Right hindlimb (tissue), 1 donor: ENCODE measurements at regions not wholly inside any gene's neighbourhood (a gene's known extent, or its start where the extent isn't known, plus 50 kb on each side); places are given as distances from the start of the nearest gene placed in this dataset.
"Not testable (repeated sequence)": the region's sequence is repeated elsewhere in the genome, so short reads cannot be mapped to it uniquely, and the experiment has no call there.

Source experiments
- DNase-seq: peaks from one replicate; pipeline ENCODE4 v3.0.0-alpha.2; 2018

DNA sequence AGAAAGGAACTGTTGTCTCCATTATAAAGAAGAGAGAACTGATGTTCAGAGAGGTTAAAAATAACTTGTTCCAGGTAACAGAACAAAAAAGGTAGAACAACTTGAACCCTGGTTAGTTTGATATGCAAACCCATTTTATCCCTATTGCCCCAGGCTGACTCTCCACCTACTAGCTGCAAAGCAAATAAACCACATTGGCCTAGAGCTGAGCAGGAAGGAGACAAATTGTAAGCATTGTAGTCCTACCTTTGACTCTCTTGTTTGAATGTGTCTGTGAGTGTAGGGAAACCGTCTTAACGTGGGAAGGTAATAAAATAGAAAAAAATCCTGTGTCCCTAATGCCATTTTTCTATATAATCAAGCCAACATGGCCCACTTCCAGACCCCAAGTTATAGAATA, 126.4 kb downstream of the CCER1 start:
- no peak for DNase-seq

DNA sequence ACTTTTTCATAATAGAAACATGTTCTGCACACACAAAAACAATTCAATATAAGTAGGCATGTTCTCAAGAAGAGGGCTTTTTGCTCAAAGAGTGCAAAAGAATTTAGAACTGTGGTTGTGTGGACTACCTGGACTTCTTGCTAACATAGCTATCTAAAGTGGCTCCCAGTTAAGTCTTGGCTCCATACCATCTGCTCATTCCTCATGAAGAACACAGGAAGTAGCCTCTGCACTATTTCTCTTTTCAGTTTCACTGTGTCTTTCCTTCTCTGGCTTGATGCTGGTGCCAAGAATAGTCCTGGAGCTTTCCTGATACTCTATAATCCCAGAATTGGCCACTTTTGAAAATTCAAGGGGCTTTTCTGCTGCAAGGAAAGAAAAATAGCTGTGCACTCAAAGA, 127.4 kb downstream of the CCER1 start:
- no peak for DNase-seq

DNA sequence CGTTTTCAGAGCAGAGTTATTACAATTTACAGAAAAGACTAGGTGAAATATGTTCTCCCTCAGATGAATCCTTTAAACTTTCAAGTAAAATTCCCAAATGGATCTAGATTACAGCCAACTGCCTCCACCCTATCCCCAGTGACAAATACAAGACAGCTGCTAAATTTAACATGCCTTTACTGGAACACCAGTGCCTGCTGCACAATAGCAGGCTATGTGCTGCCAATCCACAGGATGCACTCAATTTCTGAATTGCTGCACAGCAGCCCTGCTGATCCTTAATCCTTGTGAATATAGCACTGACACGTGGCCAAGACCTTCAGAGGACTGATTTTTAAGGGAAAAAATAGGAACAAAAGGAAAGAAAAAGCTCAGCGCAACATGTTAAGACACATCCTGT, 128.9 kb downstream of the CCER1 start:
- DNase-seq, result peak; percentile 35

DNA sequence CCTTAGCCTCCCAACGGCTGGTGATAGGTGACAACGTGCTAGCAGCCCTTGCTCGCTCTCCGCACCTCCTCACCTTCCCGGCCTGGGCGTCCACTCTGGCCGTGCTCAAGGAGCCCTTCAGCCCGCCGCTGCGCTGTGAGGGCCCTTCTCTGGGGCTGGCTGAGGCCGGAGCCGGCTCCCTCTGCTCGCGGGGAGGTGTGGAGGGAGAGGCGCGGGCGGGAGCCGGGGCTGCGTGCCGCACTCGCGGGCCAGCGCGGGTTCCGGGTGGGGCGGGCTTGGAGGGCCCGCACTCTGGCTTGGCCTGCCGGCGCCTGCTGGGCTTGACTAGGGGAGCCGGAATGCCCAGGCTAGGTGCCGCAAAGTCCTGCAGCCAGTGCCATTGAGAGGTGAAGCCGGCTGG, 131.1 kb downstream of the CCER1 start:
- DNase-seq, result no peak

DNA sequence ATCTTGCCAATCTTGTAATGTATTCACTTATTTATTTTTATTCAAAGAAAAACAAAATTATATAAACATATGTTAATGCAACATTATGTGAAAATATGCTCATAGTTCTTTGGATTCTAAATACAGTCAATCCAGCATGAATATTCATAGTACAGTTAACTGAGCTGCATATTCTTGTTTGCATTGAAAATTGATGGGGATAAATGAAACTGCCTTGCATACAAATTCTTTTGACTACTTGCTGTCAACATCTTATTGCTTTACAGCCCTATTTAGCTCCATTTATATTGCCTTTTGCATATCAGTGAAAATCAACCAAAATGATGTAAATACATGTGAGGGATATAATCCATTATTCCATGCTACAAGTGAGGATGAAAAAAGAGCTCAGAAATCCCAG, 135.3 kb downstream of the CCER1 start:
- DNase-seq, result no peak

DNA sequence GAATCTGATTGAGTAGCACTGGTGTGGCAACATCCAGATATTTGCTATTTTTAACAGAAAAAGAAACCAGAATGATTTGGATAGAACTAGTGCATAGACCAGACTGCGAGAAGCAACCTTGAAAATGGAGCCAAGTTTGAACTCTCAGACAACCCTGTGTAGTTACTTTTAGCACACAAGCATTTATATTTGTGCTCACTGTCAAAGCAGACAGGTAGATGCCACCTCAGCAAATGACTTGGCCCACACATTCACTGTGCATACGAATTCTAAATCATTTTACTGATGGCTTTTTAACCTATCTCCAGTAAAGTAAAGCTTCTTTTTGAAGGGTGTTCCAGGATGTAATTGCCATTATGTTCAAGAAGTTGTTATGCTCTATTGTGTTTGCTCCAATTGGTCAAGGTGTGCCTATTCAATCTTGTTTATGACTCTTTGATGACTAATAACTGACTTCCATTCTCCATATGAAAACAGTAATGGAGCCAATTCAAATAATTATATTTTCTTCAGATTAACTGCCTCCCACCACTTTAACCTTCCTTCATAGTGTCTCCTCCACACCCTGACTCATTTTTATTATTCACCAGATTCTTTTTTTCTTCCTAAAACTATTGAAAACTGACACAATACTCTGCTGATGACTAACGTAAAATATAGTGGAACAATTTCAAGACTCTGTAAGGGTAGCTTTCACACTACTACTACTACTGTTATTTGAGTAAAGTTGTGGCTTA, 138.5 kb downstream of the CCER1 start:
- DNase-seq, result no peak

DNA sequence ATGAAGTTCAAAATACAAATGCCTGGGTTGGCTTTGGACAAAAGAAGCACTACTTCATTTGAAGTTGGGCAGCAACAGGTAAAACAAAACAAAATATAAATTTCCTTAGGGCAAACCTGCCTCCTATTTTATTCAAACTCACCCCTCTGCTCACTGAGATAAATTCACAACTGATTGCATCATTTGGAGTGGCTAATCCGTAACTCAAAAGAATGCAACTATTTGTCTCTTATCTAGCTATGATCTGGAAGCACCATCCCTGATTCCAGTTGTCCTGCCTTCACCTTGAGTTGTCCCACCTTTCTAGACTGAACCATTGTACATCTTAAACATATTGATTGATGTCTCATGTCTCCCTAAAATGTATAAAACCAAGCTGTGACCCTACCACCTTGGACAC, 145.0 kb downstream of the CCER1 start:
- no peak for DNase-seq

DNA sequence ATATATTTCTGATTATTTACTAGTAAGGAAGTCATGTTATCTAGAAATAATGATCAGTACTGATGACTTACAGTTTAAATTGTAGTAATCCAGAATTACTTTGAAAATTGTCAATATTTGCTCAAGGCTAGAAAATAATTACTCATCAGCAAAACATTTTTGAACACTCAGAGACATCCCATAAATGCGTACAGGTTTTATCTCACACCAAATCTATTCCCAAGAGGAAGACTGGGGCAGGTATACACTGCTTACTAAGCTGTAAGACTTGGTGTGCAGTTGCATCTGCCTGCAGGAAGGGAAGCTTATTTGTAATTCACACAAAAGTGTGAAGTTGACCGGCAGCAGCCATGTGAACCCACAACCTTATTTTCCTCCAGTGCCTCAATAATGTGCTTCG, 146.4 kb downstream of the CCER1 start:
- no peak for DNase-seq

DNA sequence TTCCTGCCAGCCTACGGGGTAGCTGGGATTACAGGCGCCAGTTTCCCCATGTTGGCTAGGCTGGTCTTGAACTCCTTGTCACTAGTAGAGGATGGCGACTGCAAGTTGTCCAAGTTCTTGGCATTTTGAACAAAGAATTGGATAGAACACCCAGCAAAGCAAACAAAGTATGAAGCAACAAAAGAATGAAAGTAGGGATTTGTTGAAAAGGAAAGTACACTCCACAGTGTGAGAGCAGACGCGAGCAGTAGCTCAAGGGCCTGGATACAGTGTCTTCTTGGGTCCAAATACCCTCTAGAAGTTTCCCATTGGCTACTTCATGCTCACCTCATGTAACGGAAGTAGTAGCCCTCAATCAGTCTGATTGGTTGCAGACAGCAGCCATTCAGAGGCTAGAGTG, 152.2 kb downstream of the CCER1 start:
- no peak for DNase-seq

DNA sequence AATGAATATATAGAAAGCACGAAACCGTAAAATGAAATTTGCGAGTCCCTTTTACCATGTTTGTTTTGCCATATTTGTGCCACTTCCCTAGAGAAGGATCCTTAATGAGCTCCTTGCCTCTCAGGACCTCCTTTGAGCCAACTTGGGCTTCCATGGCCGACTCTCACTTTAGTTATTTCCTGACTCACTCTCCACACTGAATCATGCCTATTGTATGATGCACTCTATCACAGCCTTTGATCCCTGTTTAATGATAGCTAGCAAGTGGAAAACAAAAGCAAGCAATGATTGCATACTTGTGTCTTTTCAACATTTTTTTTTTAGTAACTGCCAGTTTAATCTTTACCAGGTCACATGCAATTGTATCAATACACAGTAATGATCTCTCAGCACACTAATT, 153.2 kb downstream of the CCER1 start:
- DNase-seq, result no peak

DNA sequence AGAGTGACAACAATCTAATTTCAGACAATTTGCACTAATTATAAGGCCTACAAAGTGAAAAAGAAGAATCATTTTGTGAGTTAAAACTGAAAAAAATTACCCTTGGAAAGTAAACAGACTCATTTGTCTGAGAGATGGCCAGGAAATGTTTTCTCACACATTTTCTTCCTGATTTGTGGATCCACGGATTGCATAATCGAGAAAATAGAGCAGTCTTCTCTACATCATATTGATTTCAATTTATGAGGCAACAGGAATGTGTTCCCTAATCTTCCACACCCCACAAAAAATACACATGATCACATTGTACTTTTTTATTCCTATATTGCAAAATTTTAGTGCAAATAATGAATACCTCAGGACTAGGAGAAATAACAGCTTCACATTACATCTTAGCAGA, 160.8 kb downstream of the CCER1 start:
- no peak for DNase-seq

DNA sequence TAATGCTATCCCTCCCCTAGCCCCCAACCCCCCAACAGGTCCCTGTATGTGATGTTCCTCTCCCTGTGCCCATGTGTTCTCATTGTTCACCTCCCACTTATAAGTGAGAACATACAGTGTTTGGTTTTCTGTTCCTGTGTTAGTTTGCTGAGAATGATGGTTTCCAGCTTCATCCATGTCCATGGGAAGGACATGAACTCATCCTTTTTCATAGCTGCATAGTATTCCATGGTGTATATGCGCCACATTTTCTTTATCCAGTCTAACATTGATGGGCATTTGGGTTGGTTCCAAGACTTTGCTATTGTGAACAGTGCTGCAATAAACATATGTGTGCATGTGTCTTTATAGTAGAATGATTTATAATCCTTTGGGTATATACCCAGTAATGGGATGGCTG, 162.3 kb downstream of the CCER1 start:
- not testable (repeated sequence) for DNase-seq

DNA sequence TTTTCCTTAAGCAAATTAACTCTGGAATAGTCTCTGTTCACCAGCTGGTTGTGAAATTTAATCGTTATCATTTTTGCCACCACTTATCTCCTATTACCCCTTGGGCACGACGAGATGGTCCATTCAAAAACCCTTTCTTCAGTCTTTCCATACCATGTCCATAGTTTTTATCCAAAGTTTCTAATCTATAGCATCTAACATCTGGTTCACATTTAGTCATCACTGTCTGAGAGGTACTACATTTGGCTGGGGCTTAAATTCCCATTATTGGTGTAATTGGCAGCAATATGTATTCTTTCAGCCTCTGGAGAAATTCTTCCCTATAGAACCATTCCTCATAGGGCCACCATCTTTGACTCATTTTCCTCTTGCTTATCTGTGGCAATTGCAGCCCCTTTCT, 163.5 kb downstream of the CCER1 start:
- DNase-seq, result no peak

DNA sequence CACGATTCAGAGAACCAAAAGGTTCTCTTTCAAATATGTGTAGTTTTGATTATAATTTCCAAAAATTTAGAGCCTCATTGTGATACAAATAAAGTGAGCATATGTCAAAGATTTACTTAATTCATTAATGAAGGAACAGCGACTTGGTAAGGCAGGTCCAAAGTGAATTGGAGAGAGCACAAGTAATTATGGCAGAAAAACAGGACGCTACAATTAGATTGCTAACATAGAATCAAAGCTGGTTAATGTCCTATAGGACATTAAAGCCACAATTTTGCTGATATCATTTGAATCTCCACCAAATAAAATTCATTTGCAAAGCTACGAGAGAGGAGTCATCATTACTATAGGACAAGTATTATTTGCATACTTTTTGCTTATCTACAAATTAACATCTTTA, 164.2 kb downstream of the CCER1 start:
- DNase-seq, result no peak

DNA sequence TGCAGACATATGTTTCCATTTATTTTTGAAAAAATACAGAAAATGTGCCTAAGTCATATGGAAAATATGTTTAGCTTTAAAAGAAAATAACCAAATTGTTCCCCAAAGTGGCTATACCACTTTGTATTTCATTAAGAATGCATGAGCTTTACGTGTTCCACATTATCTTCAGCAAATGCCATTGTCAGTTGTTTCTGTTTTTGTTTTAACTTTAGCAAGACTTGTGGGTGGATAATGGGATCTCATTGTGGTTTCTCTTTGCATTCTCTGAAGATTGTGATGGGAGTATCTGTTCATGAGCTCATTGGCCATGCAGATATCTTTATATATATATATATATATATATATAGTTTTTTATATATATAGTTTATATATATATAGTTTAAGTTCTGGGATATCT, 181.5 kb downstream of the CCER1 start:
- no peak for DNase-seq

DNA sequence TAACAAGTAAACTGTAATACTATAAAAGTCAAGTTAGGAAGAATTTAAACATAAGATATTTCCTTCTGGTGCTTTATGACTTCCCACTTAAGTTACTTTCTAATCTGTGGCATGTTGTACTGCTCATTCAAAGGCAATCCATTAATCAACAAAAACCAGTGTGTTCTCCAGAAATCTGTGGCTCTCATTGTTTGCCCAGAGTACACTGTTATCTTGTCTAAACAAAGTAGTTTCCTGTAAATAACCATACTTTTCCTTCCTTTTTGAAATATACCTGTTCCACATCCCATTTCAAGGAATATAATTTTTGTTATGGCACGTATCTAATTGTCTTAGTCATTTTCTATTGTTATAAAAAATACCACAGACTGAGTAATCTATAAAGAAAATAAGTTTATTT, 184.1 kb downstream of the CCER1 start:
- no peak for DNase-seq

DNA sequence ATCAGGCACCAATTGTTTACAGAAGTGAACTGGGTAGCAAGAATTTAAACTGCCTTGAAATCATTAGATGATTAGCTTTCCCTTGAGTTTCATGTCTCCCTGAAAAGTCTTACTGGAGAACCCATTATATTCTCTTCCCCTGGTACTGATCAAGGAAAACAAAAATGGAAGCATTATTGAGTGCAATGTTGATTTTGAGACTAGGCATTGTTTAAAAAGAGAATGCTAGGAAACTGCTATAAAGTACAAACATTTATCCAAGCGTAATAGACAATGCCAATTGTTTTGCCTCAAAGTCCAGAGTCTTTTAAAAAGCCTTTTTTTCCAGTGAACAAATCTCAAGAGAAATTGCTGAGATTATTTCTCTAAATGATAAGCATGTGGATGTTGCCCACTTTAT, 197.0 kb downstream of the CCER1 start:
- DNase-seq, result no peak

DNA sequence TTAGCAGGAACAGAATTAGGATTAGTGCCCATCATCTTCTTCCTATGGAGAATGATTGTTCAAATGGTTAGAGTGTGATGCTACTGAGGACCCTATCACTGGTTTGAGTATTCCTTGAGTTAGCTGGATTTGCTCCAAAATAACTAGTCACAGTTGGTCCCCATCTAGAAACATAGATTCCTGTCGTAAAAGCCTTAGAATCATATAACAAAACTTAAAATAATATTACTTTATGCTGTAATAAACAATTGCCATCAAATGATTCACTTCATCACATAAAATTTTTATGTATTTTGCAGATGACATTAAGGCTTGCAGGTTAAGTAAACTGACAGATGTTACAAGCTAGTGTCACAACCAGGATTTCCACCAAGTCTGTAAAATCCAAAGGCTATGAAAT, 209.8 kb downstream of the CCER1 start:
- DNase-seq, result no peak

DNA sequence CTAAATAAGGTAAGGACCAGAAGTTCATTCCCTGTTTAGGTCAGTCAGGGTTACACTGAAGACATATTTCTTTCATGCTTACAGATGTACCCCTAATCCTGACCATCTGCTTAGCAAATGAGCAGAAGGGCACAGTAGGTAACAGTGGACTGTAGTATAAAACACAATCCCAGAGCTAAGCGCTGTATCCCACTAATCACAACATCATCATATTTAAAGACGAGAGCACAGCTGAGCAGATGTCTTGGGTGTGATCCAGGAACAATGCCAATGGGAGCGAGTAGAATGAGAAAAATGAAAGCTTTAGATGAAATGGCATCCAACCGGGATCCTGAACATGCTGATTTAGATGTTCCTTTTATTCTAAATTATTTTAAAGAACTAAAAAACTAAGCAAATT, 213.4 kb downstream of the CCER1 start:
- DNase-seq, result peak; percentile 25

DNA sequence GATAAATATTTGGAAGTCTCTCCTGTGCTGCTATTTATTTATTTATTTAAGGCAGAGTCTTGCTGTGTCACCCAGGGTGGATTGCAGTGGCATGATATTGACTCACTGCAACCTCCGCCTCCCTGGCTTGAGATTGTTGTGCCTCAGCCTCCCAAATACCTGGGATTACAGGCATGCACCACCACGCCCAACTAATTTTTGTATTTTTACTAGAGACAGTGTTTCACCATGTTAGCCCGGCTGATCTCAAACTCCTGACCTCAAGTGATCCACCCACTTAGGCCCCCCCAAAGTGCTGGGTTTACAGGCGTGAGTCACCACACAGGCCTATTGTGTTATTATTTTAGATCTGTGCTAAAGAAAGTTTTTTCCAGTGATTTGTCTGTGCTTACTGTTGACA, 225.2 kb downstream of the CCER1 start:
- DNase-seq, result no peak

DNA sequence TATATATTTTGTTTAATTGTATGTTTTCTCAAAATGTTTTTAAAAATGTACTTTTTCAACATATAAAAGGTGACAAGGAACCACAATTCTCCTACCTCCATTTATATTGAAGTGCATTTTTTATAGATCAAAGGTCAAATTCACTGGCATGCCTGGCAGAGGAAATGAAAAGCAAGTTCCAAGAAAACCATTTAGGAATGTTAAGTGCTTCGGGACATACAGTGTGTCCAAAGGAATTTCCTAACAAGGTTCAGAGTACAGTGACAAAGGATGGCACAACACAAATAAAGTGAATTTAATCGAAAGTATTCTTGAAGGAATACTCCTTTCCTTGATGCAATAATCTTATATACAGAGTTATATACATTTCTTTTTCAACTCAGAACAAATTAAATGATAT, 242.3 kb downstream of the CCER1 start:
- no peak for DNase-seq

DNA sequence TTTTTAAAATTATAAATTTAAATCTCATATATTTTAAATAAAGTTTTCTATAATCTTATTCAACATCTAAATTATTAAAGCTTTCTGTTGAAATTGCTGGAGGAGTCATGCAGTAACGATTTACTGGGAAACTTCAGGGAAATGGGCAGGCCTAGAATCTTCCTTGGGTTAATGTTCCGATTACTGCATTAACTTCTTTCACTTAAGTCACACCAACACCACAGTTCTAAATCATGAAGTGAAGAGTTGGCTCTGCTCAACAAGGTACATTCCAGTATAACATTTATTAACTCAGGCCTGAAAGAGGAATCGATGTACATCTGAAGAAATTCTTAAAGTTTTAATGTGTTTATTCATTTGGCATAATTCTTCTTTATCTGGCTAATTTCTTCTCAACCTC, 244.3 kb downstream of the CCER1 start:
- DNase-seq, result no peak

DNA sequence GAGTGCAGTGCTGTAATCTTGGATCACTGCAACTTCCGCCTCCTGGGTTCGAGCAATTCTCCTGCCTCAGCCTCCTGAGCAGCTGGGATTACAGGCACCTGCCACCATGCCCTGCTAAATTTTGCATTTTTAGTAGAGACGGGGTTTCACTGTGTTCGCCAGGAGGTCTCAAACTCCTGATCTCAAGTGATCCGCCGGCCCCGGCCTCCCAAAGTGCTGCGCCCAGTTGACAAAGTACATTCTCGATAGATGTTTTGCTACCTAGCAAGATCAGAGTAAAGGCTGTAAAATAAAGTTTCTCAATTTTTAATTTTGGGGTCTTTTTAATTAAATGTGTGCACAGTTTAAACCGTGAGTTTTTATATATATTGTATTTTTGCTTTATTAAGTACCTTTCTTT, 248.9 kb downstream of the CCER1 start:
- no peak for DNase-seq

DNA sequence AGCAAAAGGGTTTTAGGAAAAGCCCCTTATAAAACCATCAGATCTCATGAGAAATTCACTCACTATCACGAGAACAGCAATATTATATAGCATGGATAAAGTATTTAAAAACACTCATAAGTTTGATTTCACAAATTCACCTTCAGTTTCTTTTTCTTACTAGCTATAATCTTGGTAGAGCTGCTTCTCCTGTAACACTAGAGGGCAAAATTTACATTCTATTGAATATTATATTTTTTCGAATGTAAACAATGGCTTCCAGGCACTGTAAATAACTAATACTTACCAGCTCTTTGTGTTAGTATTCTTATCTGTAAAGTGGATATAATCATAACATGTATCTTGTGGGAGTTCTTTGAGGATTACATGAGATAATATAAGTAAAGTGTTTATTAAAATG, 259.6 kb downstream of the CCER1 start:
- no peak for DNase-seq

DNA sequence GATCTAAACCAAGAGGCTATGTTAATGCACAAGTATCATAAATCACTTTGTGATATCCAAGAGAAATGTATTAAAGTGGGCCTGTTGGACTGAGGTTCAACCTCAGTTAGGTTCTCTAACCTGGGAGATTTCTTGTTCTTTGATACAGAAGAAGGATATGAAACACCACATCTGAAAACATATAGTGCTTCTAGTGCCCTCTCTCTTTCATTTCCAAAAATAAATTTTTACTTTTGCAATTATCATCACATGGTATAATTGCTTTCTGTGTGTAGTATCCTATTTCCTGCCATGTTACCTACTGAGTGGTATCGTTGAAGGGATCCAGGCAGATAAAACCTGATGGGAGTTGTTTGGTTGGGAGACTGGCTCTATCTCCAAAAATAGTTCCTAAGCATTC, 264.9 kb downstream of the CCER1 start:
- DNase-seq, result no peak

DNA sequence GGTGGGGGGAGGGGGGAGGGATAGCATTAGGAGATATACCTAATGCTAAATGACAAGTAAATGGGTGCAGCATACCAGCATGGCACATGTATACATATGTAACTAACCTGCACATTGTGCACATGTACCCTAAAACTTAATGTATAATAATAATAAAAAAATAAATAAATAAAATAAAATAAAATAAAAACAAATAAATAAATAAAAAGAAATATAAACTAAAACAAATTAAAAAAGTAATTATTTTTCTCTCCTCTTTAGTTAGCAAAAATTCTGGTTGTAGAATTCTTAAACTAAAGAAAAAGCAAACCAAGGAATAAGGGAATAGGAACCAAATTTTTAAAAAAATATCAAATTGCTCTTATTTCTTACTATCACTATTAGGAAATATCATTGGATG, 267.3 kb downstream of the CCER1 start:
- not testable (repeated sequence) for DNase-seq
